ENCODE measurements at regions not wholly inside any gene's neighbourhood (a gene's known extent, or its start where the extent isn't known, plus 50 kb on each side); places are given as distances from the start of the nearest gene placed in this dataset.

DNA sequence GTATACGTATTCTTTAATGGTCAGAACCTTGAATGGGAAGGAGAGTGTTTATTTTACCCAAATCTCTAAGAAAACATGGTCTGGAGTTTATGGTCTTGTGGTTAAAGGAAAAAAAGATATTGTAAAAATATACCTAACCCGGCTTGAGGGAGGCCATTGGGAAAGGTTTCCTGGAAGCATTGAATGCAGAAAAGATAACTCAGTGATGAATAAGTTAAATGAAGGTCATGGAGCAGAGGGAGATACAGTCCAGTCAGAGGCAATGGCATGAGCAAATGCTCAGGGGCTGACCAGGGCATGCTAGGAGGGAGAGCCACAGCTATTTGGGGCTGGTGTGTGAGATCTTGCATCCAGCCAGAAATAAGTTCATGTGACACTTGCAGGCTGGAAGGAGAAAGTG, 430.4 kb upstream of the CDH5 start:
- DNase-seq = no peak

DNA sequence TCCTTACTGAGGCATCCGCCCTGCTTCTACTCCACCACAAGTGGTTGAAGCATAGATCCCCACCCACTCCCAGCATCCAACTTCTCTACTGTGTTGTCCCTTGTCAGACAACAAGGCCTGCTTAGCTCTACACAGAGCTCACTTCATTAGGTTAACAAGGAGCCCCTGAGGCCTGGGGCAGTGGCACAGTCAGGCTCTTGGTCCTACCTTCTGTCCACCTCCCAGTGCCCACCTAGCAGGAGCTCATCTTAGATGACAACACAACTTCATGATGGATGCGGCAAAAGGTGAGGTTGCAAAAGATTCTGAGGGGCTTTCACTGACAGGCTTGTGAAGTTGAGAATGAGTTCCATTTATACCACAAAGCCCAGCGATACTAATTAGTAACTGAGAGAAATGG, 432.0 kb upstream of the CDH5 start:
- DNase-seq = no peak

DNA sequence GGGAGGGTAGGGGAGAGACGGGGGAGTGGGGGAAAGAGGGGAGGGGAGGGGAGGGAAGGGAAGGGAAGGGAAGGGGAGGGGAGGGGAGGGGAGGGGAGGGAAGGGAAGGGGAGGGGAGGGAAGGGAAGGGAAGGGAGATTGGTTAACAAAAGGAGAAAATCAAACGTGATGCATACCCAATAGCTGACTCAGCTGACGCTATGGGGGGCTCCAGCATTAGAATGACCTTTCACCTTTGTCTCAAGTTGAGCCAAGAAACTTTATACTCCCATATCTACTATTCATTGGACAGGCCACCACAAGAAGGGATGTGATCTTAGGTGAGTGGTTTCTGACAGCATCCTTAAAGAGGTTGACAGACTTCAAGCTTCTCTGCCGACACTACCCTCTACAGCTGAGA, 432.8 kb upstream of the CDH5 start:
- no peak for DNase-seq

DNA sequence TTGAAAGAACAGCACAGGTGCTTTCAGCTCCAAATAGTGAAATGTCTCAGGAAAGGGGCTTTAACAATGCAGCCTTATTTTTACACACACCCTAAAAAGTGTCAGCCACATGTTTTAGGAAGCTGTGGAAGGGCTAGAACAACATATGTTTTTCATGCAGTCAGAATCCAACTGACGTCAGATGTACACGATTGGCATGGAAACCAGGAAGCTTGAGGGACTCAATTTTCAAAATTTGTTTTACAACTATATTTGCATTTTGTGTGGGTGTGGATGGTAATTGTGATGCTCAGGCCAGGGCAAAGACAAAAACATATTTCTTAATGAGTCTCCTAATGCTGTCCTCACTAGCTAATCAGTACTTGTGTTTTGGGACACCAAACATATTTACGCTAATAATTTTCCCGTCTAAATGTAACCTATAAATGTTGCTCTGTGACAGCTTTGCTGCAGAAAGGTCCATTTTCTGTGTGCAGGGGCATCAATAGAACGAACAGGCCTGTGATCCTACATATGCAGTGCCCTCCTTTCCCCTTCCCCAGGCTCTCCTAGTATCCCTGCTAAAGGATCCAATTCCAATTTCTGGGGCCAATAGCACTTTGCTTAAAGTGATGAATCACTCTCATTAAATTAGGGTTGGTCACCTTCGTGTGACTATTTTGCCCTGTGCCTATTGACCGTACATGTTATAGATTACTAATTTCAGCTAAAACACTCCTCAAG, 434.0 kb upstream of the CDH5 start:
- DNase-seq = no peak

DNA sequence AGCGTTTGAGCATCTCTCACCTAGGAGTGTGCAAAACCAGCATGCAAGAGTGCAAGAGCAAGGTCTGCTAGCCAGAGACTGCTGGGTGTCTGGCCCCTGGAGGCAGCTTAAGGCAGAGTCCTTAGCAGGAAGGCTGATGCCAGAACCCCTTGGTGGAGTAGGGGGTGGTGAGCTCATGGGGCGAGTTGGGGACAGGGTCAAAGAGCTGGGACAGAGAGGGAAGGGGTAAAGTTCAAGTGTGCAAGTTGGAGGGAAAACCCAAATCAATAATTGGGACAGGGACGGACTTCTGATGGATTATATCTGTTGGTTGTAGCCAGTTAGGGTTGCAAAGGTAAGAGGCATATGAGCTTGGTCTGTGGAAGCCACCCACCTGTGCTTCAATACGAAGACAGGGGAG, 443.6 kb upstream of the CDH5 start:
- no peak for DNase-seq

DNA sequence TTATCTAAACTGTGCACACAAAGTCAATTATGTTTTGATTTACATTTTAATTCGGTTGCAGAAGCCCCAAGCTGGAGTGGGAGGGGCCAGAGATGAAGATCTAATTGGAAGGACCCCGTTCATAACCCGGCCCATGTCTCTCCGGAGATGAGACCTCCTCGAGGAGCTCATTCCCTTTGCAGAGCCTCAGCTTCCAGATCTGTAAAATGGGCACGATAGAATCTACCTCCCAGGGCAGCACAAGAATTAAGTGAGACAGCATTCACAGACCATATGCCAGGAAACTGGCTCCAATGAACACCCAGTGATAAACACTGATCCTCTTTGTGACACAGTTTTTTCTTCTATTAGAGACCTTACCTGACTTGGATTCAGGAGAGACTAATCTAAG, 446.5 kb upstream of the CDH5 start:
- DNase-seq = no peak

DNA sequence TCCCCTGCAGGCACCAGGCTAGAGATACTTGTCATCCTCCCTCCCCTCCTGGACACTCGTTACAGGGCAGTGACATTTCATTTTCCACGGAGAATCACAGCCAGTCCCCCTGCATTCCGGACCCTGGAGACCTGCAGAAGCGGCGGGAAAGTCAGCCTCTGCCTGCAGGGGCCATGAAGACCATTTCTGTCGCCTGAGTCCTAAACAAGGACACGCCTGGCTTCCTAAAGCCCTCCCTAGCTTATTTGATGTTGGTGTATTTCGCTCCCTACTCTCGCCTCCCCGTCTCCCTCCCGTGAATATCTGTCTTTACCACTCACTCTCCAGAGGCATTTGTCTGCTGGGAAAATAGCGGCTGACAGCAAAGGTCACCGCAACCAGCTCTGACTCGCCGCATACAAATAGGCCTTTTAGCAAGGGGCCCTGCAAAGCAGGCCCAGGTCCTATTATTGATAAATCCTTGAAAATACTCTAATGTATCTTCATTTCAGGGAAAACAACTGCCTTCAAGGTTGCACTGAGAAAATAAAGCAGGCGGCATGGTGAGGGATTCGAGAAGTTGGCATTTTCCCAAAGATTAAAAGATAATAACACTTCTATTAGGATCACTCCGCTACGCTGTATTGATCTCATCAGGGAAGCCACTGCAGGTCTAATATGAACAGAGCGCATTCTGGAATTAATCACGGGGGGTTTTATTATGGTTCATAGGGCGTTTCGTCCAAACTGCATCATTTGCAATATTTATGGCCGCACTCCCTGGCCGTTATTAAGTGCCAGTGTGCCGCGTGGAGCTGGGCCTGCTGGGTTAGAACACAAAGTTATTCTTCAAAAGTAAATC, 447.1 kb upstream of the CDH5 start:
- no peak for DNase-seq

DNA sequence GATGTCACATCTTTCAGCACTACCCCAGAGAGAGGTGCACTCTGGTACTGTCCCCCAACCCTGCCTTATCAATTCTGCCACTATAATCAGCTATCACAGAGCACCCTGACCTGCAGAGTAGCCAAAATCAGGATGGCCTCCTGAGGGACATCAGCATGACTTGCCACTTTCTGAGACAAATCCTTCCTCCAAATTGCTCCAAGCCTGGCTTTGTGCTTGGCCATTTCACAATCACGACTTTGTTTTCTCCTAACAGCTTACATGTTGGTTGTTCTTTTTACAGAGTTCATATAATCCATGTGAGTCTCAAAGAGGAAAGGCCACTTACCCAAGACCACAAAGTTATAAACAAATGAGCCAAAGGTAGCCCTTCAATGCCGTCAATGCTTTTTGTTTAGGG, 449.0 kb upstream of the CDH5 start:
- DNase-seq = no peak

DNA sequence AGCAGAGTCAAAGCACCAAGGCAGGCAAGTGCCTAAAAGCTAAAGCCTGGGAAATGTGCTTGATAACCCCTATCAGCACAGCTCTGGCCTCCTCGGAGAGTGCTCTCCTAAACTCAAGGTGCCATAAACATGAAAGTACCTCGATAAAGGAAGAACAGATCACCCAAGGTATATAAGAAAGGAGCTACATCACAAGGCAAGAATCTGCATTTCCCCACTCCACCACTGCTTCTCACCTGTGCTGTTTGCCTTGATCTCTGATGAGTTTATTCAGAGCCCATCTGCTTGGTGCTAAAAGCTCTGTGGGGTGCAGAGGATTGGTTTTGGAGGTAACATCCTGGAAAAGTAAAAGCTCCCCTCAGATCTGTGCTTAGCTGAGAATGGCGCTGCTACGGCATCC, 449.5 kb upstream of the CDH5 start:
- DNase-seq = no peak

DNA sequence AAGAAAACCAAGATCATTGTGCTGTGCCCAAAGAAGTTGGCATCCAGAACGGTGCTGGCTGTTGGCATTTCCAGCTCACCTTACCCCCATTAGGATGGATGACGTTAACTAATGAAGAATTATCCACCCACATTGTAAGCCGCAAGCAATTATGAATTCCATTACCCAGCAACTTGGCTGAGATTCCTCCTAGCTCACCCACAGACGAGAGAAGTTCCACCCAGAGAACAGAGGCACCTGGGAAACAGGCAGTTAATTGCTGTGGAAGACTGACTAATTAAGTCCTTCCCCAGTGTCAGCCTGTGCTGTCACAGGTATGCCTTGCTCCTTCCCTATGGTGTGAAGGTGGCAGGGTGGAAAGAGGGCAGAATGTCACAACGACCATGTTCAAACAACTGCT, 456.2 kb upstream of the CDH5 start:
- no peak for DNase-seq

DNA sequence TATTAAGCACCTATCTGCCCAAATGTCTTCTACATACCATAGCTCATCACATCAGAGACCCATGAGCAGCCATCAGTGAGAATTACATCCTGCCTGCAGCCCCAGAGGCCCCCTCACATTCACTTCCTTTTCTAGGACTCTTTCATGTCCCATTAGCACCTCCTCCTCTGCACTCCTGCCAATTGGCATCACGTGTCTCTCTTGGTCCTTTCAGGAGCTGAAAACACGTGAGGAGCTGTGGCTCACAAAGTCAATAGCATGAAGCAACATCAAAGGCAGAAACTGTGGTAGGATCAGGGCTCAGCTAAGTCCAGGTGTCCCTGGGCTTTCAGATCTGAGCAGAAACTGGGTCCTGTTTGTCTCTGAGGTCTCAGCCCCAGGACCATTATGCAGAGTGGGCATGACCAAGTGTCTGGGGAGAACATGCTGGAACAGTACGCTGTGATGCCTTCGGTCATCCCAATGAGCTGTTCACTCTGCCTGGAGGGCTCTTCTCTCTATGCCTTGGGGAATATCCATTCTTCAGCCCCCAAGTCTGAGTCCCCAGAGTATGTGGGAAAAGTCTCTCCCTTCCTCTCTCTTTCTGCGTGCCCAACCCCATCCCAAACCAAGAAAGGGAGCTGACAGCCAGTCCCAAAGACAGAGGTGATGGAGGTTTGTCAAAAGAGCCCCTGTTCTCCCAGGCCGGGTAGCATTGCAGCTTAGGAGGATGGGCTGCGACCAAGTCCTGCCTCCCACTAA, 457.0 kb upstream of the CDH5 start:
- DNase-seq = no peak

DNA sequence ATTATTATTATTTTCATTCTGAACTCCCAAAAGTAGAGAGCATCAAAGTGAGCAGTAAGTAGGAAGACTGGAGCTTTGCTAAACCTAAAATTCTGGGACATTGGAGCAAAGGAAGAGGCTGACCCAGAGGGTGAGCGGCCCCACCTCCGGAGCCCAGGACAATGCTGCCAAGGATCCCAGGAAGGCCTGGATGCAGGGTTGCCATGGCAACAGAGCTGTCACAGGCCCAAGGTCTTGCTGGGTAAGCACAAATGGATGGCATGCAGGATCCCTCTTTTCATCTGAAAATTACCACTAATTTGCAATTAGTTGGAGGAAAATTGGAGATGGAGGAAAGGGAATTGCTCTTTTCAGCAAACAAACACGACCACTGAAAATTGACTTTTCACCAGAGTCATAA, 457.9 kb upstream of the CDH5 start:
- no peak for DNase-seq

DNA sequence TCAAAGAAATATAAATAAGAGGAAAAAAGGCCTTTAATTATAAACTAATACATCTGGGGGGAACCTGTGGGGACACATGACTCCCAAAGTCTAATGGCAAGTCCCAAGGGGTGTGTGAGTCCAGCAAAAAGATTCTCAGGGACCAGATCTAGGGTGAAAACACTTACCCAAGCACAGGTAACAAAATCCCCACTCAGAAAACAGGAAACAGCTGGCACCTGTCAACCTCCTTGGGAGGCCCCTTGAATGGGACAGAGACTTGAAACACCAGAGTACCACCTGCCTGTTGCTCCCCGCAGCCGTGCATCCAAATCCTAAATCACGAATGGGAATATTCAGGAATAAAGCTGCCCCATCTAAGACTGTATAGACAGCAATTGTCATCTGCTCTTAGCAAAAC, 461.2 kb upstream of the CDH5 start:
- DNase-seq = no peak

DNA sequence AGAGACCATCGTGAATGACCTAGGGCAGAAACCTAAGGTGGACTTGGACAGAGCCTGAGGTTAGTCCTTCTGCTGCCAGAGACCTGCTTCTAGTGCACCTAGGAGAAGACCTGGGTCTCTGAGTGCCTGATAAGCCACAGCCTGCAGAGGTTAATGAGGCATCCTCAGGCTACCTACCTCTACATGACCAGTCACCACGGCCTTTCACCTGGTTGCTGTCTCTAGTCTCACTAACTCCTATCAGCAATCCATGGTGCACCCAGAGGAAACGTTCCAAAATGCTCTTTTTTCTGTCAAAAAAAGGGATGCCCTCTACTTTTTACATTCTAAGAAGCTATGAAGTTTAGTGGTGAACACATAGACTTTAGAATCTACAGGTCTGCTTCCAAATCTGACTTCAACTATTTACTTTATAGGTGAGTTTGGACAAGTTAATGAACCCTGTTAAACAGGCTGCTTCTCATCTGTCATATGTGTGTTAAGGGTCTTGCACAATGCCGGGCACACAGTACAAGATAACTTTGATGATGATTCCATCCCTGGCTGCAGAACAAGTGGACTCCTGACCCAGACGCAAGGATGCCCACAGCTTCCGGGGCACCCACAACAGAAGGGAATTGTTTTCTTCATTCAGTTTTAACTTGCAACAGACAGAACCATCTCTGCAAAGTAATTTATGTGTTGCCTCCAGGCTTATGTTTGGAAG, 469.9 kb upstream of the CDH5 start:
- DNase-seq = no peak

DNA sequence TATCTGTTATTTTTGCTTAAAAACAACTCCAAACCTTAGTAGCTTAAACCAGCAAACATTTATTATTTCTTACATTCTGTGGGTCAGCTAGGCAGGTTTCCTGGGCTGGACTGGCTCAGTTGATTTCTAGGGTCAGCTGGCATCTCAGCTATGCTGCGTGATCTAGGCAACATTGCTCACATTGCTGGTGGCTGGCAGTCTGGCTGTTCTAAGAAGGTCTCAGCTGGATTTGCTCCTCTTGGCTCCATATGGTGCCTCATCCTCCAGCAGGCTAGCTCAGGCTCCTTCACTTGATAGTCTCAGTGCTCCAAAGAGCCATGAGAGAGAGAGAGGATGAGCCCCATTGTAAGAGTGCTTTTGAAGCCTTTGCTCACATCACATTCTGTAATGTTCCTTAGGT, 470.6 kb upstream of the CDH5 start:
- no peak for DNase-seq

DNA sequence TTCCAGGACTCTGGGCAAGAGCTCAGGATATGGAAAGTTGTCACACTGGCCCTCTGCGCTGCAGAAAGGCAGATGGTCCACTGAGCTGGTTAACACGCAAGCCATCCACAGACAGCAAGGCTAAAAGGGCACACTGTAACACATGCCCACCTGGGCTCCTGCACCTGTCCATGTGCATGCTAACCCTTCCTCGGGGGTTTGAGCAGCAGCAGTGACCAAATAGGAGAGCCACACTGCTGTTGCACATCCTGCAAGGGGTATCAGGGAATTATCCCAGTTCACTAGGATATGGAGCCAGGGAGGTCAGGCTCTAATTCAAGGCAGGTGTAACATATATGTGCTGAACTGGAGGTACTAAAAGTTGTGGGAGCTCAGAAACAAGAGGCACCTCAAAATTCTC, 471.0 kb upstream of the CDH5 start:
- DNase-seq = no peak

DNA sequence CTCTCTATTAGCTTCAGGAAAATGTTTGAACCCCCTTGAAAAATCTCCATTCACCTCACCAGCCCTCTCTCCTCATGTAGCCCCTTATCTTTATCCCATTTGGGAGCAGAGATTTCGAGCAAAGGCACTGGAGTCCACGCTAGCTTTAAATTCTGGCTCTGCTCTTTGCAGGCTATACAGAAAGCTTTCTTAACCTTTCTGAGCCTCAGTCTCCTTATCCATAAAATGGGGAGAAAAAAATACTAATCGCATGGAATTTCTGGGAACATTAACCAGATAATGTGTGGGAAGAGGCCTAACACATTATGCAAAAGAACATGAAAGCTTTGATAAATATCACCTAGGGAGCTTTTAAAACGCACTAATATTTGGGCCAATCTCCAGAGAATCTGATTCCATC, 476.3 kb upstream of the CDH5 start:
- no peak for DNase-seq

DNA sequence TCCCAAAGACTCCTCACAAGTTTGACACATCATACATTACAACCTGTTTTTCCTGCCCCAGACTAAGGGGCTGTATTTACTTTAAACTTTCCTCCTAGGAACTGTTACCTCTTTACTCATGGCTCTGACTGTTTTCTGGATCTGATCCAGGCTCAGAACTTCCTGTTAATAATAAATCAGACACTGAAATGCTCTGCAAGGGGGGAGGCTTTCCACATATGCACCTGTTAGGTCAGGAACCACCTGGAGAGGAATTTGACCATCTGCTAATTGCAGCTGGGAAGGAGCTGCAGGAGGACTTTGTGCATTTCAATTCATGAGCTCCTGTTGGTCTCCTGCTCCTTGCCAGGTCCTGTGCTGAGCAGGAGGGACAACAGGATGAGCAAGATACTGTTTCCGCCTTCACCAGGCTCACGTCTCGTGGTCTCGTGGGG, 476.9 kb upstream of the CDH5 start:
- no peak for DNase-seq

DNA sequence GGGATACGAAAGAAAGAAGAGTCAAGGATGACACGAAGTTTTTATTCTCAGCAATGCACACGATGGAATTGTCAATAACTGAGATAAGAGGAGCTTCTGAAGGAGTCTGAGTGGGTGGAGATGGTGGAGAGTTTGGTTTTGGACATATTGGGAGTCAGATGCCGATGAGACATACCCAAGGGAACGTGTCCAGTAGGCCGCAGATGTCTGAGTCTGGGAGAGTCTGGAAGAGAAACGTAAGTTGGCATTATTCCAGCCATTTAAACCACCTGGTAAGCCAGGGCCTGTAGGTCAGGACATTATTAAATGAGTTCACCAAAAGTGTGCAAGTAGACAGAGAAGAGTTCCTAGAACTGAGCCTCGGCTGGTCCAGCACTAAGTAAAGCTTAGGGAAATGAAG, 478.3 kb upstream of the CDH5 start:
- no peak for DNase-seq

DNA sequence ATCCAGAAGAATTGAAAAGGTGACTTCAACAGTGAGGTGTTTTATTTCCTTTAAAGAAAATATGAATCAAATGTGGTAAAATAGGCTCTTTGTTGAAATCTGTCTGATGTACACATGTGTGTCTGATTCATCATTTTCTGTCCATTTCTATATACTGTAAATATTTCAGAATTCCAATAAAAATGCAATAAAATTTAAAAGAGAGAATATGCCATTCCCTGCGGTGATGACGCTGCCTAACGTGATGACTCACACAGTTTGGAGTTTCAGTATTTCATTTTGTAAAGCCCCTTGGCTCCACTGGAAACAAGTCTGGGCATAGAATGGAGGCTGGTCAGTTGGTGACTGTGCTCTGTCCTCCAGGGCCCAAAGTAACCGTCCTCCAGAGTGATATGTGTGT, 482.5 kb upstream of the CDH5 start:
- no peak for DNase-seq

DNA sequence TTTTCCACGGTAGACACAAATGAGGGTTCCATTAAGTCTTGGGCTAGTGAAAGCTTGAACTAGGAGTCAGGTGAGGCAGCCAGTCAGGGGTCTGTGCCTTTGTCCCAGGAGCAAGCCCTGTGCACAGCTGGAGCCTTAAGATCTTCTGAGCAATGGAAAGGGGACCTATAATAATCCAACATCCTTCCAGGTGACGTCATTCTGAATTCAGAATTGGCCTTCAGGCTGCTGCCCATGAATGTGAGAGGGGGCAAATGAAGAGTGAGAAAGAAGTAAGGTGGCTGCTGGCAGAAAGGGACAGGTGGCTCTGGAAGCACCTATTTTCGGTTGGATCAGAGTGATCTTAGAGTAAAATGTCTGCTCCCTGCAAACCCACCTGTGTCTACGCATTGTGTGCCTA, 488.1 kb upstream of the CDH5 start:
- DNase-seq = no peak

DNA sequence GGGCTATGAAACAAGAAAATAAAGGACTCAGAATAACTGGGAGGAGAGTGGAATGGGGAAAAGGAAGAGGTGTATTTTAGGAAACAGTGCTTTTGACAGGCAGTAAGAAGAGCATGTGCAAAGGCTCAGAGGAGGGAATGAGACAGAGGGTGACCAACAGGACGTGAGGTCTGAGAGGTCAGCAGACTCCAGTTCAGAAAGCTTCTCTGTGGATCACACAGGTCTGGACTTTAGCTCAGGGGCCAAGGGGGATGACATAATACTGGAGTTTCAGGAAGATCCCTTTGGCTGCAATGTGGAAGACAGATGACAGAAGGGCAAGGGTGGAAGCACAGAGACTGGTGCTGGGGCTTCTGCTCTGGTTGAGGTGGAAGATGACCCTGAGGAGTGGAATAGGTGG, 489.9 kb upstream of the CDH5 start:
- DNase-seq = no peak

DNA sequence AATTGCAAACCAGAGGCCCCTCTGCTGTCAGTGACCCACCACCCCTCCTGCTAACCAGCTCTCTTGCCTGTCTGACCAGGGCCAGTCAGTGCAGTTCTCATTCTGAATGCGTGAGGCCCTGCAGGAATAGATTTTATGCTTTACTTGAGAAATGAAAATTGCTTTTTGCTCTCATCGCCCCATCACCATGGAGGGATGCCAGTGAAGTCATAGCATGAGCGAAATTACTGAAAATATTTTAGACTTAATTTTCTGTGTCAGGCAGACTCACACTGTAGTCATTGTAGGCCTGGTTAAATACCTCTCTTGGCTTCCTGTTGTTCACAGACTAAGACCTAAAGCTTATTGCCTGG, 490.5 kb upstream of the CDH5 start:
- no peak for DNase-seq
